ENCODE measurements at regions not wholly inside any gene's neighbourhood (a gene's known extent, or its start where the extent isn't known, plus 50 kb on each side); places are given as distances from the start of the nearest gene placed in this dataset.

GRCh38 chr6:55977959-55978665 is 102.7 kb upstream of the BMP5 start:
- in situ Hi-C loops (cut with HindIII; ENCODE audit: low pct_unique_long_range_greater_than_20kb, low sequenced_read_pairs), result no loop called here

GRCh38 chr6:55974688-55975087 is 99.3 kb upstream of the BMP5 start:
- in situ Hi-C loops (cut with HindIII; ENCODE audit: low pct_unique_long_range_greater_than_20kb, low sequenced_read_pairs), result no loop called here
- no peak for TF ChIP-seq JUND (IDR thresholded peaks at IDR 0.05; ENCODE audit: low read depth)
- no peak for DNase-seq (ENCODE audit: low read depth in 1 of 2, low spot score in 1 of 2)

More at GRCh38 chr6:55977959-55978665, 102.7 kb upstream of the BMP5 start:
- no peak for DNase-seq (ENCODE audit: low read depth in 1 of 2, low spot score in 1 of 2)
- TF ChIP-seq JUND (IDR thresholded peaks at IDR 0.05; ENCODE audit: low read depth), result no peak

- in situ Hi-C loops (cut with HindIII; ENCODE audit: low pct_unique_long_range_greater_than_20kb, low sequenced_read_pairs), result no loop called here
- no peak for DNase-seq (ENCODE audit: low read depth in 1 of 2, low spot score in 1 of 2)
- no peak for TF ChIP-seq JUND (IDR thresholded peaks at IDR 0.05; ENCODE audit: low read depth)
Measured at GRCh38 chr6:55972091-55972490, 96.7 kb upstream of the BMP5 start.

GRCh38 chr6:55969526-55969925 is 94.1 kb upstream of the BMP5 start:
- no peak for TF ChIP-seq JUND (IDR thresholded peaks at IDR 0.05; ENCODE audit: low read depth)
- DNase-seq (ENCODE audit: low read depth in 1 of 2, low spot score in 1 of 2), result no peak
- in situ Hi-C loops (cut with HindIII; ENCODE audit: low pct_unique_long_range_greater_than_20kb, low sequenced_read_pairs), result no loop called here

- no peak for DNase-seq (ENCODE audit: low read depth in 1 of 2, low spot score in 1 of 2)
- in situ Hi-C loops (cut with HindIII; ENCODE audit: low pct_unique_long_range_greater_than_20kb, low sequenced_read_pairs), result no loop called here
- no peak for TF ChIP-seq JUND (IDR thresholded peaks at IDR 0.05; ENCODE audit: low read depth)
Measured at GRCh38 chr6:55968926-55969325, 93.5 kb upstream of the BMP5 start.

GRCh38 chr6:55964136-55964535 is 88.7 kb upstream of the BMP5 start:
- in situ Hi-C loops (cut with HindIII; ENCODE audit: low pct_unique_long_range_greater_than_20kb, low sequenced_read_pairs), result no loop called here
- no peak for DNase-seq (ENCODE audit: low read depth in 1 of 2, low spot score in 1 of 2)
- no peak for TF ChIP-seq JUND (IDR thresholded peaks at IDR 0.05; ENCODE audit: low read depth)

GRCh38 chr6:55963301-55963700 is 87.9 kb upstream of the BMP5 start:
- in situ Hi-C loops (cut with HindIII; ENCODE audit: low pct_unique_long_range_greater_than_20kb, low sequenced_read_pairs), result no loop called here
- TF ChIP-seq JUND (IDR thresholded peaks at IDR 0.05; ENCODE audit: low read depth), result no peak
- DNase-seq (ENCODE audit: low read depth in 1 of 2, low spot score in 1 of 2), result peak in 1 of 2 experiments; percentile 13

- in situ Hi-C loops (cut with HindIII; ENCODE audit: low pct_unique_long_range_greater_than_20kb, low sequenced_read_pairs), result no loop called here
- TF ChIP-seq JUND (IDR thresholded peaks at IDR 0.05; ENCODE audit: low read depth), result no peak
- DNase-seq (ENCODE audit: low read depth in 1 of 2, low spot score in 1 of 2), result no peak
Measured at GRCh38 chr6:55960344-55960743, 85.0 kb upstream of the BMP5 start.

- no peak for DNase-seq (ENCODE audit: low read depth in 1 of 2, low spot score in 1 of 2)
- in situ Hi-C loops (cut with HindIII; ENCODE audit: low pct_unique_long_range_greater_than_20kb, low sequenced_read_pairs), result no loop called here
- TF ChIP-seq JUND (IDR thresholded peaks at IDR 0.05; ENCODE audit: low read depth), result no peak
Measured at GRCh38 chr6:55958790-55959189, 83.4 kb upstream of the BMP5 start.

- no peak for TF ChIP-seq JUND (IDR thresholded peaks at IDR 0.05; ENCODE audit: low read depth)
- in situ Hi-C loops (cut with HindIII; ENCODE audit: low pct_unique_long_range_greater_than_20kb, low sequenced_read_pairs), result no loop called here
- DNase-seq (ENCODE audit: low read depth in 1 of 2, low spot score in 1 of 2), result no peak
Measured at GRCh38 chr6:55957961-55958422, 82.6 kb upstream of the BMP5 start.

- peak in 1 of 2 experiments; percentile 43 for DNase-seq (ENCODE audit: low read depth in 1 of 2, low spot score in 1 of 2)
- no peak for TF ChIP-seq JUND (IDR thresholded peaks at IDR 0.05; ENCODE audit: low read depth)
- in situ Hi-C loops (cut with HindIII; ENCODE audit: low pct_unique_long_range_greater_than_20kb, low sequenced_read_pairs), result no loop called here
Measured at GRCh38 chr6:55955684-55956083, 80.3 kb upstream of the BMP5 start.

- TF ChIP-seq JUND (IDR thresholded peaks at IDR 0.05; ENCODE audit: low read depth), result no peak
- in situ Hi-C loops (cut with HindIII; ENCODE audit: low pct_unique_long_range_greater_than_20kb, low sequenced_read_pairs), result no loop called here
- no peak for DNase-seq (ENCODE audit: low read depth in 1 of 2, low spot score in 1 of 2)
Measured at GRCh38 chr6:55954436-55954835, 79.0 kb upstream of the BMP5 start.

- peak; percentile 30 to 64 for DNase-seq (ENCODE audit: low read depth in 1 of 2, low spot score in 1 of 2)
- TF ChIP-seq JUND (IDR thresholded peaks at IDR 0.05; ENCODE audit: low read depth), result no peak
- in situ Hi-C loops (cut with HindIII; ENCODE audit: low pct_unique_long_range_greater_than_20kb, low sequenced_read_pairs), result no loop called here
Measured at GRCh38 chr6:55953335-55953734, 77.9 kb upstream of the BMP5 start.
